GM18505 (cell line): ENCODE measurements at regions not wholly inside any gene's neighbourhood (a gene's known extent, or its start where the extent isn't known, plus 50 kb on each side); places are given as distances from the start of the nearest gene placed in this dataset.

ENCODE experiments used
- ATAC-seq: cut with Tn5 transposase; IDR thresholded peaks from one replicate; pipeline ENCODE4 v1.9.1; 2021; ENCODE audit not compliant: unreplicated experiment
- POLR2A ChIP-seq: IDR thresholded peaks from 4 replicates; pipeline ENCODE4 v1.6.1; 2011; ENCODE audit warnings: borderline replicate concordance; ENCODE audit not compliant: insufficient read depth, insufficient read length; ENCODE audit errors: extremely low read depth

DNA sequence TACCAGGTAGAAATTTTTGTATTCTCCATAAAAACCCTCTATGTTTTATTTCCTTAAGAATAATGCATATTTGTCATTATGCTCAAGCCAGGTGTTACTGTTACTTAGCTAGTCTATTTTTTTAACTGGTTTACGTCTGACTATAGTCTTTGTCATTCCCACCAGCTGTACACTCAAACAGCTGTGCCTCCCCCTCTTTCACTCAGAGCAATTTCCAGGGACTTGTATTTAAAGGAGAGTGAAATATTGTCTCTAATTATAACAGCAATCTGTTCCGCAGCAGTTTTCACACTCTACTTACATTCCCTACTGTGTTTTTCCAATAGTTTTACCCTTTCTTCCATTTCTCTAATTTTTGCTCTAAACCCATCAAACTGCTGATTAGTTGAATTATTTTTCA, 813.6 kb upstream of the MIR17HG start:
- no peak for ATAC-seq
- no peak for TF ChIP-seq POLR2A

- TF ChIP-seq POLR2A = no peak
- ATAC-seq = no peak
Measured at GRCh38 chr13:90534617-90535370, 812.7 kb upstream of the MIR17HG start.

GRCh38 chr13:90535421-90535820, 812.1 kb upstream of the MIR17HG start:
- no peak for ATAC-seq
- no peak for TF ChIP-seq POLR2A

GRCh38 chr13:90538063-90538462, 809.4 kb upstream of the MIR17HG start:
- no peak for TF ChIP-seq POLR2A
- ATAC-seq = no peak

DNA sequence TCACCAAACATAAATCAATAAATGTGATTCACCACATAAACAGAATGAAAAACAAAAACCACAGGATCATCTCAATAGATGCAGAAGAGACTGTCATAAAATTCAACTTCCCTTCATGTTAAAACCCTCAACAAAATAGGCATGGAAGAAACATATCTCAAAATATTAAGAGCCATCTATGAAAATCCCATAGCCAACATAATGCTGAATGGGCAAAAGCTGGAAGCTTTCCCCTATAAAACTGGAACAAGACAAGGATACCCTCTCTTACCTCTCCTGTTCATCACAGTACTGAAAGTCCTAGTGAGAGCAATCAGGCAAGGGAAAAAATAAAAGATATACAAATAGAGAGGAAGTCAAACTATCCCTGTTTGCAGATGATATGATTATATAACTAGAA, 806.1 kb upstream of the MIR17HG start:
- TF ChIP-seq POLR2A = no peak
- ATAC-seq = no peak

- ATAC-seq = no peak
- no peak for TF ChIP-seq POLR2A
Measured at GRCh38 chr13:90542959-90543505, 804.5 kb upstream of the MIR17HG start.

DNA sequence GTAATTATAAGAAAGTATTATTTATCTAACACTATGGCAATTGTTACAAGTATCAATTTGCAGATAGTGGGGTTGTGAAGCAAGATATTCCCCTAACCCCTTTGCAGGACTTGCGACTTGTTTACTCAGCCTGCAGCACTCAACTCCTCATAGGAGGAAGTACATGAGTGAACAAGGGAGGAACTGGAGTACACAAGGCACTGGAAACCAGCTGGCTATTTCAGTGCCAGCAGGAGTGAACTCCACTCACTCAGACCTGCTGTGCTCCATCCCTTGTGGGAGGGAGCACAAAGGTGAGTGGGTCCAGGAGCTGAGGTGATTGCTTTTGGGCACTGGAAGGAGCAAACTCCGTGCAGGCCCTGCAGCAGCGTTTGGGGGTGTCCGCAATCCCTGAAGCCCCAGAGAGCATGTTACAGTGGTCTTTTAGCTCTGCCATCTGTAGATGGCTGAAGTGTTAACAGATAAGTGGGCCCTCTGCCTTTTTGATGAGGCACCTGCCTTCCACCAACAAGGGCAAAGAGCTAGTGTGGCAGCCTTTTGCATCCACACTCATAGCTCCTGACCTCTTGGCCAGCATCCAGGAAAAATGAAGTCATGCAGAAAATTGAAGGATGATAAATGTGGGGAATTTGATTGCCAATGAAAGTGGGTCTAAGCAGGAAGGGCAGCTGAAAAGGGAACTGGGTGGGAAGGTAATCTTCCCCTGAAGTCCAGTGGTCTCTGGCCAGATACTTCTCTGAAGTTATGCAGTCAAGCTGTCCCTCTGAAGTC, 802.2 kb upstream of the MIR17HG start:
- no peak for TF ChIP-seq POLR2A
- ATAC-seq = no peak

- TF ChIP-seq POLR2A = no peak
- ATAC-seq = no peak
Measured at GRCh38 chr13:90547272-90547790, 800.2 kb upstream of the MIR17HG start.

GRCh38 chr13:90551253-90551652, 796.2 kb upstream of the MIR17HG start:
- ATAC-seq = no peak
- TF ChIP-seq POLR2A = no peak

DNA sequence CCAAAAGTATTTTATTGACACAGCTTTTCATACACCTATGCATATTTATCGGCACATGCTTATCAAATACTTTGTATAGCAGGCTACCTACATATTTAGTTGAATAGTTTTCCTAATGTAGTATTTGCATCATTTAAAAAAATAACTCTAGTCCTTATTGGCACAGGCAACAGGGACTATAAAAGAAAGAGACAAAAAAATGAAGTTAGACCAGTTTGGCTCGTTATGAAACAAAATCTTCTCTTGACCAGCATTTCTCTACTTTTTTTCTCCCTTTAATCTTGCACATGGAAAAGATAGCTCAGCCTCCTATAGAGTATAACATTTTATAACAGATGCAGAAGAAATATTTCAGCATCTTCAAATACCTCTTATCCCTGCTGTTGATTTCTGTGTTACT, 794.8 kb upstream of the MIR17HG start:
- TF ChIP-seq POLR2A = no peak
- ATAC-seq = no peak

DNA sequence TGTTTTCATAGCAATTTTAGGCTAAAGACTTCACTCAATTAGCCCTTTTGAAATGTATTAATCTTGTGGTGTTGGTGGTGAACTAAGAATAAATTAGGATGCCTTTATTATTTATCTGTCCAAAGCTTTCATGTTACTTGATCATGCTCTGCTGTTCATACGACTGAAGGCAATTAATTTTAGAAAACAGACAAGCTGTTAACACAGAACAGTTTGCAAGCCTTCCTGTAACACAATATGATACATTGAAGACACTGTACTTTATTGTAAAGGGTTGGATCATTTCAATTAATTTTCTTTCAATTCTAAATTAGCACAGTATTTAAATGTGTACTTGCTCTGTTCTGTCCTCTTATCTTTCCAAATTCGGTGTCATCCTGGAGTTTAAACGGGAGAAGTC, 794.3 kb upstream of the MIR17HG start:
- no peak for ATAC-seq

GRCh38 chr13:90557626-90558025, 789.9 kb upstream of the MIR17HG start:
- no peak for ATAC-seq
- no peak for TF ChIP-seq POLR2A

More for the DNA sequence above, 794.3 kb upstream of the MIR17HG start:
- TF ChIP-seq POLR2A = no peak

GRCh38 chr13:90562443-90562842, 785.0 kb upstream of the MIR17HG start:
- ATAC-seq = no peak
- no peak for TF ChIP-seq POLR2A
